Spinal cord (tissue), 9 donors: ENCODE measurements at regions not wholly inside any gene's neighbourhood (a gene's known extent, or its start where the extent isn't known, plus 50 kb on each side); places are given as distances from the start of the nearest gene placed in this dataset.
A peak's percentile ranks its signal among the peaks of the same experiment; 100 is the strongest.

ENCODE experiments used
- DNase-seq, 6 donors: peaks; one replicate each; pipeline versions ENCODE4 v3.0.0 to v3.0.0-alpha.2; 2013 to 2015; ENCODE audit warnings: low spot score in 6 of 6, low read depth in 4 of 6
- H3K27ac ChIP-seq: one replicate; pipeline ENCODE4 v1.5.1; 2013; ENCODE audit warnings: low read depth, low read length, control low read depth
- H3K27me3 ChIP-seq: one replicate; pipeline ENCODE4 v1.6.1; 2013; ENCODE audit warnings: low read length; ENCODE audit not compliant: control insufficient read depth, insufficient read depth
- H3K36me3 ChIP-seq: one replicate; pipeline ENCODE4 v1.6.1; 2013; ENCODE audit warnings: low read length; ENCODE audit not compliant: control insufficient read depth, insufficient read depth
- H3K4me1 ChIP-seq: one replicate; pipeline ENCODE4 v1.6.1; 2013; ENCODE audit warnings: low read length; ENCODE audit not compliant: control insufficient read depth, insufficient read depth
- H3K4me3 ChIP-seq: one replicate; pipeline ENCODE4 v1.5.1; 2013; ENCODE audit warnings: low read depth, low read length, control low read depth
- H3K9me3 ChIP-seq: one replicate; pipeline ENCODE4 v1.6.1; 2013; ENCODE audit warnings: low read length; ENCODE audit not compliant: control insufficient read depth, insufficient read depth
- WGBS: methylation state at CpG from one replicate; pipeline ENCODE4 v1.1.5; 2013; ENCODE audit warnings: missing lambda C conversion rate; ENCODE audit not compliant: insufficient coverage; 5-methylcytosine and 5-hydroxymethylcytosine counted together
- donor health status: healthy.

DNA sequence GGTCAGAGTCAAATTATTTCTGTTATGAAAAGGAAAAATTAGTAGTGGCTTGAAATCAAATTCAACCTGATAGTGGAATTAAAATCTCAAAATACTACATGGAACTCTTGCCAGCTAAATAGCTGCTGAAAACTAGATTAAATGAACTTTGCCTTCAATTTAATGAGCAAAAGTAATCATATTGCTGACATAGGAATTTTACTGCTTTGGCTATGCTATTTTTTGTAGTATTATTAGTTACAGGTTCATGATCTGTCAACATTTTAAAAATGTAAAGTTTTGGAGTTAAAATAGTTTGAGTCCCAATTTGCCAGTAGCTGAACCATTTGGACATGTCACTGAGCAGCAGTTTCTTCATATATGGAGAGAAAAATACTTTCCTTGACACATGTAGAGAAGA, 81.4 kb downstream of the RERGL start:
- H3K27ac ChIP-seq: no peak overlapping the region

DNA sequence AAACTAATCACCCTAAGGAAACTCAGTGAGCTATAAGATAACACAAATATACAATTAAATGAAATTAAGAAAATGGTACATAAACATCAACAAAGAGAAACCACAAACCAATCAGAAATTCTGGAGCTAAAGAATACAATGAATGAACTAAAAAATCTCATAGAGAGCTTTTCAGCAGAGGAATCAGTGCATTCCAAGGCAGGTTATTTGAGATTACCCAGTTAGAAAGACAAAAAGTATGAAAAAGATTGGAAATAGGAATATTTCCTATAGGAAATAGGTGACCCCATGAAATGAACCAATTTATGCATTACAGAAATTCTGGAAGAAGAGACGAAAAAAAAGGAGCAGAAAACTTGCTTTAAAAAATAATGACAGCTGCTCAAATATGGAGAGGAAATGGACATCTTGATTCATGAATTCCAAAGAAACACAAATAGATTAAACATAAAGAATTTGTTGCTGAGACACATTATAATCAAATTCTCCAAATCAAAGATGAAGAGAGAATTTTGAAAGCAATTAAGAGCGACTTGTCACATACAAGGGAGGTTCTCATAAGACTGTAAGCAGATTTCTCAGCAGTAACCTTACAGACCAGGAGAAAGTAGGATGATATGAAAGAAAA, 90.7 kb downstream of the RERGL start:
- no peak for DNase-seq
- Histone ChIP-seq H3K36me3 (no peaks in the 10 kb centered on the region), H3K4me1 (no peaks in the 10 kb centered on the region), H3K27ac (no peak overlapping the region), H3K27me3 (no peaks in the 10 kb centered on the region), H3K9me3 (peaks cover 3% of the 10 kb centered on the region), H3K4me3 (no peak overlapping the region)
- WGBS: no CpG with 5 or more reads among the region's 2 CpGs

More for the DNA sequence above, 81.4 kb downstream of the RERGL start:
- Histone ChIP-seq H3K4me3 (no peak overlapping the region), H3K36me3 (no peaks in the 10 kb centered on the region), H3K4me1 (no peaks in the 10 kb centered on the region), H3K27me3 (no peaks in the 10 kb centered on the region), H3K9me3 (no peaks in the 10 kb centered on the region)
- DNase-seq: no peak

DNA sequence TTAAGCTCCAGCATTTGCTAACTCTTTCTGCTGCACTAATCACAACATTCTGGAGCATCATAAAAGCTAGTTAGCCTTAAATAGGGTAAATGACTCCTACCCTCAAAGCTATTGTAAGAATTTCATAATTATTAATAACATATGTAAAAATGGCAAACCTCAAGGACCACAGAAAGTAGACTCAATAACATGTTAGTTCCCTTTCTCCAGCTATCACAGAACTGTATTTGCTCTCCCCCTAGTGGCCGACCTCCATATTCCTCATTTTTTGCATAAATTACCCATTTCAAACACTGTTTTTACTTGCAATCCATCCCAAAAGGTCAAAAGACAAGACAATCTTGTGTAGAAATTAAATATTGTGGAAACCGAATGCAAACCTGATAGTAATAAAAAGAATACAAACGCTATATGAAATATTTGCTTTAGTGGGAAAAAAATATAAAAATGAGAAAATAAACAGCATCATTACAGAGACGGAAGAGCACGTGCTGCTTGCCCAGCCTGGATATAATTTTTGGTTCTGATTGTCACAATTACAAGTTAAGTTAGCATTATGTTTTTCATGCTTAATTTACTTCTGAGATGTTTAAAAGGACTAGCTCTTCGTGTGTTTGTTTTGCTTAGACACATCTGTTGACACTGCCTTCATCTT, 97.9 kb downstream of the RERGL start:
- WGBS: no CpG with 5 or more reads among the region's 6 CpGs
- Histone ChIP-seq H3K27ac (no peak overlapping the region), H3K27me3 (no peaks in the 10 kb centered on the region), H3K9me3 (no peaks in the 10 kb centered on the region), H3K36me3 (no peaks in the 10 kb centered on the region), H3K4me3 (no peak overlapping the region), H3K4me1 (no peaks in the 10 kb centered on the region)
- peak; percentile 24 to 91 (median 58) for DNase-seq

DNA sequence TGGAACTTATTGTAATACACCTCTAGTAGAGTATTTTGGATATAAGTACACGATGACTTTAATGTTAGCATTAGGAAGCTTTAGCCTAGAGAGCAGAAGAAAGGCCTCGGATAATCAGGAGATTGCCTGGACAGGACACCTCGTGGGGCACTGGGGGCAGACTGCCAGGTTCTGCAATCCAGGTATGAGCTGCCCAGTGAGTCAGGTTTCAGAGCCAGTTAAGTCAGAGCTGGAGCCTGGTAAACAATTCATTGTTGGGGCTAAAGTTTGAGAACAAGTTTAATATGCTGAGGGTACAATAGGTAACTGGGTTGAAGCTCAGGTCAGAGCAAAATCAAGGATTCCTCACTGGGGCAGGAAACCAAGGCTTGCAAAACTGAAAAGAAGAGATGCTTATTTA, 107.4 kb downstream of the RERGL start:
- H3K27ac ChIP-seq: no peak overlapping the region
- H3K4me3 ChIP-seq: no peak overlapping the region
- H3K9me3 ChIP-seq: no peaks in the 10 kb centered on the region
- H3K36me3 ChIP-seq: no peaks in the 10 kb centered on the region
- 87% methylated on average over 3 of the region's 3 CpGs for WGBS
- no peak for DNase-seq
- H3K4me1 ChIP-seq: no peaks in the 10 kb centered on the region
- no peaks in the 10 kb centered on the region for H3K27me3 ChIP-seq

DNA sequence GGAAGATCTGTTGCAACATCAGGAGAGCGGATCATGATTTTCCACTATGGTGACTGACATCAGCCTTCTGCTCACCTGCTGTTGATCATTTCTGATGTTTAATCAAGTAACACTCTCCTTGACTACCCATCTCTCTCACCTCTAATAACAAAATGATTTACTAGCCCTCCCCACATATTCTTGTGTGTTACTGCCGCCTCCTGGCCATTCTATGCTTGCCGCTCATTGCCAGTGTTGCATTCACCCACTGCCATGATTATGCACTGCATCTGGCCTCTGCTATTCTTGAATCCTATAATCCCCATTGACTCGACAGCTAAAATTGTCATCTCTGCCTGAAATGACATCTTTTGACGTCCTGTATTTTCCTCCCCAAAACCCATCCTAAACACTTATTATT, 113.8 kb downstream of the RERGL start:
- Histone ChIP-seq H3K27ac (no peak overlapping the region), H3K4me1 (no peaks in the 10 kb centered on the region), H3K9me3 (no peaks in the 10 kb centered on the region), H3K36me3 (no peaks in the 10 kb centered on the region), H3K4me3 (no peak overlapping the region), H3K27me3 (no peaks in the 10 kb centered on the region)
- 69% methylated on average over 5 of the region's 5 CpGs for WGBS
- DNase-seq: no peak

- H3K27ac ChIP-seq: no peak overlapping the region
- WGBS: 89% methylated on average over 1 of the region's 1 CpG
- H3K4me3 ChIP-seq: no peak overlapping the region
- no peaks in the 10 kb centered on the region for H3K27me3 ChIP-seq
- no peaks in the 10 kb centered on the region for H3K9me3 ChIP-seq
- no peaks in the 10 kb centered on the region for H3K4me1 ChIP-seq
- H3K36me3 ChIP-seq: no peaks in the 10 kb centered on the region
- DNase-seq: no peak
Measured at GRCh38 chr12:17975763-17976162, 114.2 kb downstream of the RERGL start.

DNA sequence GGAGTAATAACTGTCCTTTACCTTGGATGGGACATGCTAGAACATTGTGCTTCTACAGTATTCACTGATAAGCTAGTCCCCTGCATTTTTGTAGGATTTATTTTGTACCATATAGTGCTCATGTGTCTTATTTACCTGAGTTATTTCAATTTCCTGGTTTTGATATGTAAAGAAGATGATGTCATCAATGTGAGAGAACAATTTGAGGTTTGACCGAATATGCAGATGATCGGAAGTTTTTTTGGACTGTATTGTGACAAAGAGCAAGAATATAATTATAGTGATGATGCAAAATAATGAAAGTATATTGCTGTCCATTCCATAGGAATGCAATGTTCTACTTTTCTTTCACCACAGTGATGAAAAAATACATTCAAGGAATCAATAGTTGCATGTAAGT, 114.8 kb downstream of the RERGL start:
- no peaks in the 10 kb centered on the region for H3K36me3 ChIP-seq

GRCh38 chr12:17971850-17972249, 118.1 kb downstream of the RERGL start:
- WGBS: no CpG with 5 or more reads among the region's 1 CpG
- no peak for DNase-seq

More for the DNA sequence above, 114.8 kb downstream of the RERGL start:
- H3K4me3 ChIP-seq: no peak overlapping the region
- H3K27ac ChIP-seq: no peak overlapping the region
- no CpG with 5 or more reads among the region's 2 CpGs for WGBS
- no peaks in the 10 kb centered on the region for H3K4me1 ChIP-seq
- H3K27me3 ChIP-seq: no peaks in the 10 kb centered on the region
- no peaks in the 10 kb centered on the region for H3K9me3 ChIP-seq
- DNase-seq: no peak

GRCh38 chr12:17954788-17955187, 135.2 kb downstream of the RERGL start:
- no peaks in the 10 kb centered on the region for H3K4me1 ChIP-seq
- WGBS: 38% methylated on average over 1 of the region's 3 CpGs
- no peaks in the 10 kb centered on the region for H3K9me3 ChIP-seq
- H3K4me3 ChIP-seq: no peak overlapping the region
- H3K36me3 ChIP-seq: no peaks in the 10 kb centered on the region
- H3K27me3 ChIP-seq: no peaks in the 10 kb centered on the region
- H3K27ac ChIP-seq: no peak overlapping the region
- DNase-seq: no peak

More at GRCh38 chr12:17971850-17972249, 118.1 kb downstream of the RERGL start:
- no peaks in the 10 kb centered on the region for H3K27me3 ChIP-seq
- no peaks in the 10 kb centered on the region for H3K9me3 ChIP-seq
- no peak overlapping the region for H3K27ac ChIP-seq
- no peak overlapping the region for H3K4me3 ChIP-seq
- no peaks in the 10 kb centered on the region for H3K36me3 ChIP-seq
- H3K4me1 ChIP-seq: no peaks in the 10 kb centered on the region

DNA sequence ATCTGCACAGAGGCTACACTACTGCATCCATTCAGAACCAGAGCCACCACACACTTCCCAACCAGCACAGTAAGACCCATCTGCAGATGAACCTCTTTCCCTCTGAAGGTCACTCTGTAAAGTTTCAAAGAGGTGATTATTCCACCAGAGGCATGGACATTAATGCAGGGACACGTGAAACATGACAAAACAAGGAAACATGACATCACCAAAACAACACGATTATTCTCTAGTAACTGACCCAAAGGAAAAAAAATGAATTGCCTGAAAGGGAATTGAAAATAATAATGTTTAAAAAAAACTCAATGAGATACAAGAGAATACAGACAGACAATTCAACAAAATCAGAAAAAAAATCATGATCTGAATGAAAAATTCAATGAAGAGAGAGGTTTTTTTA, 139.1 kb downstream of the RERGL start:
- H3K4me1 ChIP-seq: no peaks in the 10 kb centered on the region
- no peak overlapping the region for H3K4me3 ChIP-seq
- no peaks in the 10 kb centered on the region for H3K36me3 ChIP-seq
- no peaks in the 10 kb centered on the region for H3K27me3 ChIP-seq
- no CpG with 5 or more reads among the region's 2 CpGs for WGBS
- no peaks in the 10 kb centered on the region for H3K9me3 ChIP-seq
- H3K27ac ChIP-seq: no peak overlapping the region
- DNase-seq: no peak
